ENCODE measurements at regions not wholly inside any gene's neighbourhood (a gene's known extent, or its start where the extent isn't known, plus 50 kb on each side); places are given as distances from the start of the nearest gene placed in this dataset.

GRCh38 chr7:41573443-41573842 lies 129.4 kb downstream of the INHBA start:
- no peaks in the 10 kb centered on the region for H3K27me3 ChIP-seq (ENCODE audit: control insufficient read depth, insufficient read depth, low read length)
- H3K27ac ChIP-seq (ENCODE audit: low read length), result no peak overlapping the region
- H3K4me1 ChIP-seq (ENCODE audit: control insufficient read depth, insufficient read depth, low read length), result no peaks in the 10 kb centered on the region
- no peak overlapping the region for H3K4me3 ChIP-seq (ENCODE audit: low read length)
- WGBS (ENCODE audit: insufficient coverage), result 89% methylated on average over 1 of the region's 2 CpGs
- intact Hi-C loops (cut with micrococcal nuclease), result loop anchor here (10.0 kb wide), 1 partner anchor 59 kb away; no protein-coding TSS in a partner anchor
- no peaks in the 10 kb centered on the region for H3K4me1 Mint-ChIP-seq
- no peak overlapping the region for H3K27ac Mint-ChIP-seq
- H3K4me3 Mint-ChIP-seq, result no peak overlapping the region
- no peak for TF ChIP-seq CTCF (IDR thresholded peaks at IDR 0.05)
- H3K36me3 Mint-ChIP-seq, result no peaks in the 10 kb centered on the region
- peaks cover 3 to 9% of the 10 kb centered on the region in 2 donors for H3K9me3 Mint-ChIP-seq
- ATAC-seq, result no peak
- H3K27me3 Mint-ChIP-seq (ENCODE audit: low read depth in 2 of 2), result no peaks in the 10 kb centered on the region
- no peaks in the 10 kb centered on the region for H3K9me3 ChIP-seq (ENCODE audit: control insufficient read depth, insufficient read depth, low read length)
- no peaks in the 10 kb centered on the region for H3K36me3 ChIP-seq (ENCODE audit: control insufficient read depth, insufficient read depth, low read length)
- DNase-seq, result no peak

DNA sequence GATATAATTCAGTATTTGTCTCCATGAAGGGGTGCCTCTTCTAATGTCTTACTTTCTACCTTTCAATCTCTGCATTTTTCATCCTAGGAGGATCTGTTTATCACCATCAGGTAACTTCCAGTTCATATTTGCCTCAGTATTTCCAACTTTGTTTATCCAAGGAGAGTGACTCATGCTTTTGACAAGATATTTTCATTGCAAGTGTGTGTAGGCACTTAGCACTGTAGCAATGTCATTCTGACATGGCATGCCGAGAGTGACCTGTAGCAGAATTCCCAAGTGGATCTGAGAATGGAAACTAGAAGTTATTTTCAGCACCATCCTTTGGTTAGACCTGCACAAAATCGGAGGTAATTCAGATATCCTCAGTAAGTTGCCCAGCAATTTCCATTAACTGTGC lies 129.9 kb downstream of the INHBA start:
- Mint-ChIP-seq H3K4me3 (no peak overlapping the region), H3K36me3 (no peaks in the 10 kb centered on the region), H3K27ac (no peak overlapping the region), H3K27me3 (ENCODE audit: low read depth in 2 of 2) (no peaks in the 10 kb centered on the region), H3K4me1 (no peaks in the 10 kb centered on the region), H3K9me3 (peaks cover 3 to 9% of the 10 kb centered on the region in 2 donors)
- no peaks in the 10 kb centered on the region for H3K36me3 ChIP-seq (ENCODE audit: control insufficient read depth, insufficient read depth, low read length)
- intact Hi-C loops (cut with micrococcal nuclease), result loop anchor here (10.0 kb wide), 1 partner anchor 58 kb away; no protein-coding TSS in a partner anchor
- H3K4me1 ChIP-seq (ENCODE audit: control insufficient read depth, insufficient read depth, low read length), result no peaks in the 10 kb centered on the region
- DNase-seq (no peak), ATAC-seq (no peak)
- WGBS (ENCODE audit: insufficient coverage), result 86% methylated on average over 2 of the region's 2 CpGs
- H3K27me3 ChIP-seq (ENCODE audit: control insufficient read depth, insufficient read depth, low read length), result no peaks in the 10 kb centered on the region
- no peak for TF ChIP-seq CTCF (IDR thresholded peaks at IDR 0.05)
- no peak overlapping the region for H3K27ac ChIP-seq (ENCODE audit: low read length)
- no peak overlapping the region for H3K4me3 ChIP-seq (ENCODE audit: low read length)
- no peaks in the 10 kb centered on the region for H3K9me3 ChIP-seq (ENCODE audit: control insufficient read depth, insufficient read depth, low read length)

DNA sequence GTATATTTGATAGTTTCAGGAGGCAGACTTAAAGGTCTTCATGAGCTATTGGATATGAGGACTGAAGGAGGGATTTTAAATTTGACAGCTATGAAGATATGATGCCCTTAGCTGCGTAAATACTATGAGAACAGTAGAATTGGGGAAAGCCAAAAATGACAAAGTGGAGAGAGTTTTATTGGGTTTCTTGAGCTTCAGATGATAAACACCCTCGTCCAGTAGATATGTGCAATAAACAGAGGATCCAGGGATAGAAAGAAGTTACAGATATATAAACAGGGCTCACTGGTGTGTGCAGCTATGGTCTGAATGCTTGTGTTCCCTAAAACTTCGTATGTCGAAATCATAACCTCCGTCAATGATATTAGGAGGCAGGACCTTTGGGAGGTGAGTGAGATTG lies 131.3 kb downstream of the INHBA start:
- Mint-ChIP-seq H3K9me3 (peaks cover 3 to 6% of the 10 kb centered on the region in 2 donors), H3K36me3 (no peaks in the 10 kb centered on the region), H3K27ac (no peak overlapping the region), H3K4me3 (no peak overlapping the region), H3K27me3 (ENCODE audit: low read depth in 2 of 2) (no peaks in the 10 kb centered on the region), H3K4me1 (peaks cover 0 to 9% of the 10 kb centered on the region in 2 donors)
- 90% methylated on average over 5 of the region's 5 CpGs for WGBS (ENCODE audit: insufficient coverage)
- Histone ChIP-seq H3K27me3 (ENCODE audit: control insufficient read depth, insufficient read depth, low read length) (no peaks in the 10 kb centered on the region), H3K4me1 (ENCODE audit: control insufficient read depth, insufficient read depth, low read length) (no peaks in the 10 kb centered on the region), H3K4me3 (ENCODE audit: low read length) (no peak overlapping the region), H3K9me3 (ENCODE audit: control insufficient read depth, insufficient read depth, low read length) (no peaks in the 10 kb centered on the region), H3K27ac (ENCODE audit: low read length) (no peak overlapping the region), H3K36me3 (ENCODE audit: control insufficient read depth, insufficient read depth, low read length) (no peaks in the 10 kb centered on the region)
- no peak for TF ChIP-seq CTCF (IDR thresholded peaks at IDR 0.05)
- no peak for ATAC-seq
- no peak for DNase-seq
- intact Hi-C loops (cut with micrococcal nuclease), result loop anchor here (10.0 kb wide), 1 partner anchor 57 kb away; no protein-coding TSS in a partner anchor

DNA sequence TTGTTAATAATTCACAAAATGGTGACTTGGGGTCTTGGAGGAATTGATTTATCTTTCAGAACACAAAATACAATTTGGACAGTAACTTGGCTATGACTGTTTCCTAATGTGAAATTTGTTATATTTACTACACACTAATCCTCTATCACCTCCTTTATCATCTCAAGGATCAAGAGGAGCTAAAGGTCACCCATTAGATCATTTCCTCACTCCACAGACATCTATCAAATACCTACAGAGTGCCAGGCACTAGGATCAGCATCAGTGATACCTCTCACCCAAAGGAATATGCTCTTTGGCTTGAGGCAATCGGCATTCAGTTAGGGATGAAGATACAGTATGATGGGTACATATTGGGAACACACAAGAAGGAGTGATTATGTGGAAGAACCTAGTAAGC lies 132.1 kb downstream of the INHBA start:
- no peak overlapping the region for H3K4me3 Mint-ChIP-seq

More for the DNA sequence above, 132.1 kb downstream of the INHBA start:
- no peaks in the 10 kb centered on the region for H3K9me3 ChIP-seq (ENCODE audit: control insufficient read depth, insufficient read depth, low read length)
- no peaks in the 10 kb centered on the region for H3K4me1 ChIP-seq (ENCODE audit: control insufficient read depth, insufficient read depth, low read length)
- 79% methylated on average over 1 of the region's 1 CpG for WGBS (ENCODE audit: insufficient coverage)
- no peak for TF ChIP-seq CTCF (IDR thresholded peaks at IDR 0.05)
- H3K4me3 ChIP-seq (ENCODE audit: low read length), result no peak overlapping the region
- DNase-seq (no peak), ATAC-seq (no peak)
- H3K36me3 ChIP-seq (ENCODE audit: control insufficient read depth, insufficient read depth, low read length), result no peaks in the 10 kb centered on the region
- peaks cover 0 to 9% of the 10 kb centered on the region in 2 donors for H3K4me1 Mint-ChIP-seq
- H3K27ac Mint-ChIP-seq, result no peak overlapping the region
- intact Hi-C loops (cut with micrococcal nuclease), result loop anchor here (10.0 kb wide), 1 partner anchor 56 kb away; no protein-coding TSS in a partner anchor
- no peaks in the 10 kb centered on the region for H3K36me3 Mint-ChIP-seq
- H3K27ac ChIP-seq (ENCODE audit: low read length), result no peak overlapping the region
- no peaks in the 10 kb centered on the region for H3K27me3 Mint-ChIP-seq (ENCODE audit: low read depth in 2 of 2)
- peaks cover 3 to 6% of the 10 kb centered on the region in 2 donors for H3K9me3 Mint-ChIP-seq
- H3K27me3 ChIP-seq (ENCODE audit: control insufficient read depth, insufficient read depth, low read length), result no peaks in the 10 kb centered on the region

All from natural killer cell (primary cell).